Uterus (tissue), 2 donors: ENCODE measurements at regions not wholly inside any gene's neighbourhood (a gene's known extent, or its start where the extent isn't known, plus 50 kb on each side); places are given as distances from the start of the nearest gene placed in this dataset.

Source experiments
- CTCF ChIP-seq, 4 experiments: fragments of 200-600 bp in 2 of 4; fragments of 450-650 bp in 2 of 4; sonication (generic) in 2 of 4; IDR thresholded peaks; one replicate each; pipeline ENCODE4 v1.5.1; 2016 to 2019; ENCODE audit warnings: antibody characterized with exemption in 4 of 4, mild to moderate bottlenecking in 2 of 4, moderate library complexity in 1 of 4
- POLR2A ChIP-seq, 2 donors: fragments of 450-650 bp; IDR thresholded peaks; one replicate each; pipeline ENCODE4 v1.6.1; 2016; ENCODE audit warnings: antibody characterized with exemption in 2 of 2, mild to moderate bottlenecking in 1 of 2, moderate library complexity in 1 of 2

- TF ChIP-seq CTCF (IDR thresholded peaks at IDR 0.05) (no peak), POLR2A (IDR thresholded peaks at IDR 0.05) (no peak)
Observed at GRCh38 chr1:189500778-189501177, 976.9 kb downstream of the BRINP3 start.
